Fibroblast of upper back skin (primary cell): ENCODE measurements at regions not wholly inside any gene's neighbourhood (a gene's known extent, or its start where the extent isn't known, plus 50 kb on each side); places are given as distances from the start of the nearest gene placed in this dataset.
"Not testable (repeated sequence)": the region's sequence is repeated elsewhere in the genome, so short reads cannot be mapped to it uniquely, and the experiment has no call there.

Experiments
- DNase-seq: peaks from one replicate; pipeline ENCODE4 v3.0.0-alpha.2; 2013

- DNase-seq = no peak
Measured at GRCh38 chr10:8639486-8640185, 585.1 kb downstream of the GATA3 start.

DNA sequence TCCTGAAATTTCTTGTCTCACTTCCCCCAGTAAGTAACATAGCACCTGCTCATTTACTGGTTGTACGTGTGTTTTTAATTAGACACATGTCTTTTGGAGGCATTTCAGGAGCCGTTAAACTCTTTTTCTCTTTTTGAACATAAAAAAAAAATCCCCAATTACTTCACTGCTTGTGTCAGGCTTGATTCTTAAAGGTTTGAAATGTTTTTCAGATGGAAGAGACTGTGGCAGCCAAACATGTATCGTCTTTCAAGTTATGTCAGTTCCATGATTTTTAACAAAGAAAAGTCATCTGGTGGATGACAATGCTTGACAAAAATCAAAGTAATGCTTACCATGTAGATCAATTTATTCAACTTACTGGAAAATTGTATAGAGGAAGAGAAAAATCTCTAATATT, 585.8 kb downstream of the GATA3 start:
- DNase-seq = no peak

DNA sequence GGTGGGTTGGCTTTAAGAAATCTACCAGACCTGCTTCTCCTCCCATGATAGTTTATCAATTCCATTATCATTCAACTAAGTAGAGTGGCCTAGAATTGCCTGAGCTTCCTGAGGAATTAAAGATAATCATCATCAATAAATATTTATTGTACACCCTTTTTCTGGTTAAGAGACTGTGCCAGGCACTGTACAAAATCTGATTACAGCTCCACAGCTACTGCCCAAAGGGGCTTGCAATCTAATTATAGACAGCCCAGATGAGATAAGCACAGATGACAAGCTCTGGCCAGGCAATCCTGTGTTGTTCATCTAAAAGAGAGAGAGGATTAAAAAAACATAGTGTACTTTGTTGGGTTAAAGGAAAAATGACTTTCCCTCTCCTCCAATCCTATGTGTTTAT, 586.4 kb downstream of the GATA3 start:
- DNase-seq = no peak

GRCh38 chr10:8656261-8656660, 601.8 kb downstream of the GATA3 start:
- DNase-seq = no peak

DNA sequence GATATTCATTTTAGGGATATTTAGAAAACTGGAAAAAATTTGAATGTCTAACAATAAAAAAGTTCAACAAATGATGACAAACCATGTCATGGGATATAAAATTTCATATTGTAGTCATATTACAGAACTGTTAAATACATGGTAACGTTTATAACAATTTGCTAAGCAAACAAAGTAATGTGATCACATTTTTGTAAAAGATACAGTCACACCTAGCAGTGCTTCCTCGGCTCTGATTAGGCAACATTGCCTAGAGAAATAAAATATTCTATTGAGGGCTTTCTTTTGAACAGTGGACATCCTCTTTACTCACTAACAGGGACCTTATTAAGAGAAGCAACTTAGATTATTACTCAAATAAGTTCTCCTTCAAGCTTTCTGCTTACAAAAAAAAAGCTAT, 605.5 kb downstream of the GATA3 start:
- no peak for DNase-seq

GRCh38 chr10:8661886-8662285, 607.4 kb downstream of the GATA3 start:
- DNase-seq = no peak

GRCh38 chr10:8663131-8663530, 608.6 kb downstream of the GATA3 start:
- no peak for DNase-seq

GRCh38 chr10:8665322-8665721, 610.8 kb downstream of the GATA3 start:
- DNase-seq = no peak

- no peak for DNase-seq
Measured at GRCh38 chr10:8670461-8670860, 616.0 kb downstream of the GATA3 start.

GRCh38 chr10:8674230-8674629, 619.7 kb downstream of the GATA3 start:
- no peak for DNase-seq

DNA sequence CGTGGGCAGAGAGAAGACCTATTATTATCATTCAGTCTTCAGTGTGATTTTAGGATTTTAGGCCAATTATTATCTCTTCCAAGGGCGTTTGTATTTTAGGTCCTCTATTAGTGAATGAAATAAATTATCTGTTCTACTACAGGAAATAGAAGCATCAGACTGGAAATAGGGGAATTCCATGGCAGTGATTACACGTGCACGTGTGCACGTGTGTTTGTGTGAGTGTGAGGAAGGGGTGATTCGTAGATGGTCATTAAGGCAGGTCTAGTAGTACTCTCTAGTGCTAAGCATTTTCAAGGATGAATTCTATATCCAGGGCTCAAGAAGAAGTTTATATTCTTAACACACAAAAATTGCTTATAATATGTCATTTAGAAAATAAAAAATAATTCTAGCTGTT, 623.2 kb downstream of the GATA3 start:
- no peak for DNase-seq

DNA sequence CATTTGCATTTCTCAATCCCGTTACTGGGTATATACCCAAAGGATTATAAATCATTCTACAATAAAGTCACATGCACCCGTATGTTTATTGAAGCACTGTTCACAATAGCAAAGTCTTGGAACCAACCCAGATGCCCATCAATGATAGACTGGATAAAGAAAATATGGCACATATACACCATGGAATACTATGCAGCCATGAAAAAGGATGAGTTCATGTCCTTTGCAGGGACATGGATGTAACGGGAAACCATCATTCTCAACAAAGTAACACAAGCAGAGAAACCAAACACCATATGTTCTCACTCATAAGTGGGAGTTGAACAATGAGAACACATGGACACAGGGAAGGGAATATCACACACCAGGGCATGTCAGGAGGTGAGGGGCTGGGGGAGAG, 630.4 kb downstream of the GATA3 start:
- not testable (repeated sequence) for DNase-seq

- no peak for DNase-seq
Measured at GRCh38 chr10:8688881-8689280, 634.4 kb downstream of the GATA3 start.

DNA sequence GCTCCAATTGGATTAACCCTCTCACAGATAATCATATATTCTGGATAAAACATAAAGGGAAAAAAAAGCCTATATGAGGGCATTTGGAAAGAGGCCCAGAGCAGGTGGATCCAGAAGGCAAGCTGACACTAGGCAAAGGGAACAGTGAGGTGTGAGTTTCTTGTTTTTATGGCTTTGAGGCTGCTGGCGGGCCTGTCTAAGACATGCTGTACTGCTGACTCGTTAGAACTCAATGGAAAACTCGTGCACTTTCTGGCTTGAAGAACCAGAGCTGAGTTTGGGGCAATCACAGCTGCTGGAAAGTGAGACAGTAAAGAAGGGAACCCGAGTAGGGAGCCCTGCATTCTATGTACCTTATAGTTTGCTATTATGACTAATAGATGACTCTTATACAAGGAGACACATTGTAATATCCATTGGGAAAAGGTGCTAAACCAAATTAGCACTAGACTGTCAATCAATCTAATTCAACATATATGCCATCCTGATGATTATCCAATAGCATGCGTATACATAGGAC, 637.1 kb downstream of the GATA3 start:
- no peak for DNase-seq

GRCh38 chr10:8693635-8694034, 639.1 kb downstream of the GATA3 start:
- DNase-seq = not testable (repeated sequence)

DNA sequence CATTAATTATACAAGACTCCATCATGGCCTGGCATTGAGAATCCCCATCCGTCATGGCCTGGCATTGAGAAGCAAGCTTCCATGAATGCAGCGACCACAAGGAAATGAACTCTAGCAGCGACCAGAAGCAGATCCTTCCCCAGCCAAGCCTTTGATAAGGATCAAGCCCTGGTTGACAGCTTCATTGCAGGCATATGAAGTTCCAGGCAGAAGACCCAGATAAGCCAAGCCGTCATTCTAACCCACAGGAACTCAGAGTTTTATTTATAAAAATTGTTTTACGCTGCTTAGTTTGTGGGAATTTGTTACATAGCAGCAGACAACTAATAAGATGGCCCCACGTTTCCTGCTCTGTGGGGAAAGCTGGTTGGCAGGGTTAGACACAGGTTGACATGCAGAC, 642.3 kb downstream of the GATA3 start:
- no peak for DNase-seq

- DNase-seq = no peak
Measured at GRCh38 chr10:8700689-8701088, 646.2 kb downstream of the GATA3 start.

DNA sequence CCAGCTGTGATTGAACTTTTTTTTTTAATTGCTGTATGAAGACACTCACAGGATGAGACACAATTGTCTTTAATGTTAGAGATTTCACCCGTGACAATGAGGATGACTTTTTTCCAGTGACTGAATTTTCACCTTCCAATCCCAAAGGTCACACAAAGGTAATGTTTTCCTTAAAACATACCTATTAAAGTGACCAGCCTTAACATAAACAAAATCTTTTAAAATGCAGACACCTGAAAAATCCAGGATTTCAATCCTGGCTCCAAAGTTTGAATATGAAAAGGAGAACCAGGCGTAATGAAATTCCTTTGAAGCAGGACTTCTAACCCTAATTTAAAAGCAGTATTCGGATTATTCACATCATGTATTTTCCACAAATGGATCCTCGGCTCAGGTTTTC, 647.7 kb downstream of the GATA3 start:
- DNase-seq = no peak

GRCh38 chr10:8705415-8705814, 650.9 kb downstream of the GATA3 start:
- no peak for DNase-seq

DNA sequence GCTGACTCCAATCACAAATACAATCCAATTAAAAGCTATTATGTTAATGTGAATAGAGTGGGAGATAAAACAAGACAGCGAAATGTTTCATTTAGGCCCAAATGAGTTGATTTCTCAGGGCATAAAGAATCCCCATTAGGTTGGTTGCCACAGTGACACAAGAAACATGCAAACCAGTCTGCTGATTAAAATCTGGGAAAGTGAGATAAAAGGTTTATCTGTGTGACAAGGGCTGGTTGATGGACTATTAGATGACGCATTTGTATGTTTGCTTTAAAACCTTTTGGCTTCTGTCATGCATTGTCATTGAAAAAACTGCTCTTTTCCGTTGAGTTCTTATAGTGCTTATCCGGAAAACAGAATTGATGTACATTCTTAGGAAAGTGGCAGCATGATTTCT, 658.2 kb downstream of the GATA3 start:
- no peak for DNase-seq

DNA sequence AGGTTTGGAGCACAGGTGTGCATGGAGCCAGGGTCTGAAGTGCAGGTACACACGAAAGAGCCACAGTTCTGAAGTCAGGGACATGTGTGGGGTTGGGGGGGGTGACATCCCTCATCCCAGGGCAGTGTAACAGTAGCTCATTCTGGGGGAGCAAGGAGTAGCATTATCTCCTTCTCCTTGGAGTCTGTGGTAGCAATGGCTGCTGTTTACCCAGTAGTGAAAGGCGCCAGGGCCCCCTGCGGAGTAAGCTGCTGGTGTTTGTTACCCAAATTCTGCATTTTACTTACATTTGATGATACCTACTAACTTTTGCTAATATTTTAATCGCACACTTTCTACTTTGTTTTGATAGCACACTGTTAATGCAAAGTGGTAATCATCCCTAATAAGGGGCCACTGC, 665.5 kb downstream of the GATA3 start:
- DNase-seq = no peak

GRCh38 chr10:8721650-8722049, 667.2 kb downstream of the GATA3 start:
- no peak for DNase-seq

DNA sequence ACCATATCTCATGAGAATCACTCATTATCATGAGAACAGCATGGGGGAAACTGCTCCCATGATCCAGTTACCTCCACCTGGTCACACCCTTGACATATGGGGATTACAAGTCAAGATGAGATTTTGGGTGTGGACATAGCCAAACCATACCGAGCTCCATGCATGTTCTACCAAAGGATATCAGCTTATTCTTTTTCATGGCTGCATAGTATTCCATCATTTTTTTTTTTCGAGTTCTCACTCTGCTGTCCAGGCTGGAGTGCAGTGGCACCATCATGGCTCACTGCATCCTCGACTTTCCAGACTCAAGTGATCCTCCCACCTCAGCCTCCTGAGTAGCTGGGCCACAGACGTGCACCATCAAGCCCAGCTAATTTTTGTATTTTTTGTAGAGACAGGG, 668.3 kb downstream of the GATA3 start:
- no peak for DNase-seq

- no peak for DNase-seq
Measured at GRCh38 chr10:8725343-8725742, 670.9 kb downstream of the GATA3 start.

GRCh38 chr10:8726084-8726778, 671.7 kb downstream of the GATA3 start:
- DNase-seq = no peak
